ENCODE measurements at regions not wholly inside any gene's neighbourhood (a gene's known extent, or its start where the extent isn't known, plus 50 kb on each side); places are given as distances from the start of the nearest gene placed in this dataset.

GRCh38 chr3:168817177-168817576, 721.5 kb upstream of the GOLIM4 start:
- TF ChIP-seq EZH2phosphoT487 (IDR thresholded peaks at IDR 0.05; ENCODE audit: low read depth, severe bottlenecking, unreplicated experiment) (no peak), CTCF (IDR thresholded peaks at IDR 0.05; ENCODE audit: poor library complexity) (no peak), EZH2 (IDR thresholded peaks at IDR 0.05; ENCODE audit: borderline replicate concordance) (no peak)
